ENCODE measurements at regions not wholly inside any gene's neighbourhood (a gene's known extent, or its start where the extent isn't known, plus 50 kb on each side); places are given as distances from the start of the nearest gene placed in this dataset.

DNA sequence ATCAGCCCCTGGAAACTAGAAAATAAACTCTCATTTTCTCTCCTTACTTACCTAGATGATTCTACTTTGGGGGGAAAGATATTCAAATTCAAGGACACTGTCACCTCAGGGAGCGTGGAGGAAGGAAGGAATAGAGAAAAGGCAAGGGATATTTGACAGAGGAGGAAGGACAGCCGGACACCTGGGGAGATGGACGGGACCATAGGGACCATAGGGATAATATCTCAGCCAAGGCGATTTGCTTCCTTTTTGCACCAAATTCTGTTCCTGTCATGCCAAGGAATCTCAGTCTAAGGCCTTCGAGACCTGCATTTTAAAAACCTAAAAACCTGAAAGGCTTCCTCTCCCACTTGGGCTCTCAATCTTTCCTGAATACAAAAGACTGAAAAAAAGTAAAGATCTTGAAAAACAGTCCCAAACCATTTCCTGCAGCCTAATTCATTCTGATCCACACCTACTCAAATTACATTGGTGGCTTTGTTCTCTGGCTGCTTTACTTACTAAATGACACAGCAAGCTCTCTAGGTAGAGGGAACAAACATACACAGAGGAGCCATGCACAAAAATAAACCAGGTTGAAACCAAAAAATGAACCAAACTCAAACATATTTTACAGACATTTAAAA is 73.9 kb upstream of the SLC24A5 start:
- DNase-seq (ENCODE audit: low read depth), result no peak

DNA sequence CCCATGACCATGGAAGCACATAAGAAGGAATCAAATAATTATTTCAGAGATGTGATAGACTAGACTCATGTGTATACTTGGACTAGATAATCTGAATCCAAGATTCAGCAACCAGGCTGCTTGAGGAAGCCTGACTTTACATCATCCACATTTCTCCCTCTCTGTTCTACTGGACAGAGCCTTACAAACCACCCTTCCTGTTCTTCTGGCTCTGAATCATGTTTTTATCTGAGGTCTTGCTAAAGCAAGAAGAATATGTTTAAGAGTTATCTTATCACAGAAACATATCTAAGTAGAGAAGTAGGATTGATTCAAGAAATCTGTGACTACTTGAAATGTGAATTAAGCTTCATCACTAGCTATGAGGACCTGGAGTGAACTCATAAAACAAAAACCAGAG is 71.1 kb upstream of the SLC24A5 start:
- no peak for DNase-seq (ENCODE audit: low read depth)

DNA sequence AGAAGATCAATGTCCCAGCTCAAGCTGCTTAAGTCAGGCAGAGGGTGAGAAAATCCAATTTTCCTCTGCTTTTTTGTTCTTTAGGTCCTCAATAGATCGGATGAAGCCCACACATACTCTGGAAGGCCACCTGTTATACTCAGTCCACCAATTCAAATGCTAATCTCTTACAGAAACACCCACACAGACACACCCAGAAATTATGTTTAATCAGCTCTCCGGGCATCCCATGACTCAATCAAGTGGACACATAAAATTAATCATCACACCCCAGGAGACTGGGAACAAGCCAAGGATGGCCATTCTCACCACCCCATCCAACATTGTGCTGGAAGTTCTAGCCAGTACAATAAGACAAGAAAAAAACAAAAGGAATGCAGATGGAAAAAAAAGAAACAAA is 67.8 kb upstream of the SLC24A5 start:
- no peak for DNase-seq (ENCODE audit: low read depth)

DNA sequence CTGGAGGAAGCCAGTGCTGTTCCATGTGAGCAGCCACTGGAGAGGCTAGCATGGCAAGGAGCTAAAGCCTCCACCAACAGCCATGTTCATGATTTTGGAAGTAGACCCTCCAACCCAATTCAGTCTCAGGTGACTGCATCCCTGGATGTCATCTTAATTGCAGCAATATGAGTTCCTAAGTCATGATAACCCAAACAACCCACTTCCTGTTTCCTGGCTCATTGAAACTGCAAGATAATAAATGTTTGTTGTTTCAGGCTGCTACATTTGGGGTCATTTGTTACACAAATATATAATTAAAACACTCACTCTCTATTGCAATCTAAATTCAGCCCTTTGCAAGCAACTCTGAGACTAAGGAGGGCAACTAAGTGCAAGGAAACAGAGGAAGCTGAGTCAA is 62.4 kb upstream of the SLC24A5 start:
- no peak for DNase-seq (ENCODE audit: low read depth)

GRCh38 chr15:48059791-48060190 is 61.0 kb upstream of the SLC24A5 start:
- no peak for DNase-seq (ENCODE audit: low read depth)

DNA sequence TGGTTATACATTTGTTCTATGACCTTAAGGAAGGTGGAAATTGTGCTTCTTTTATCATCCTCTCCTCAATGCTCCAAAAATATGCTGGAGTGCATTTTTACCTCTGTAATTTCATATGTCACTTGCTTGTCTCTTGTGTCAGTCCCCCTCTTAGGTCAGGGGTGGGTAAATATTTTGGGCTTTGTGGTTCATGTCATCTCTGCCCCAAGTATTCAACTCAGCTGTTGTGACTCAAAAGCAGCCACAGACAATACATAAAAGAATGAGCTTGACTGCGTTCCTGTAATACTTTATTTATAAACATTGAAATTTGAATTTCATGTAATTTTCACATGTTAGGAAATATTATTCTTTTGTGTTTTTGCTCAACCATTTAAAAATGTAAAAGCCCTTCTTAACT is 60.4 kb upstream of the SLC24A5 start:
- DNase-seq (ENCODE audit: low read depth), result no peak

DNA sequence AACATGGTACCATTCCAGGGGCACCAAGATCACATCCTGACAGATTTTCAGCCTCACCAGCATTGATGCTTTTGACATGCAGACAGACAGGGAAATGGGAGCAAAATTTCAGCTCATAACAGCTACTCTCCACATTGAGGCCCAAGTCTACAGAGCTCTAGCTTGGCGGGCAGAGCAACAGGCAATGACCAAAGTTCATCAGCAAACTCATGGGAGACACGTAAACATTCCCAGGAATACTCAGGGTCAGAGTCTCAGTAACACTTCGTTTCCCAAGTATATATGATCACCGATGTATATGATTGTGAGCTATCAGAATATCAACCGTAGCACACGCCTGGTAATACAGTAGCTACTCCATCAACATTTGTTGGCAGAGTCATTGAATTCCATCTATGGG is 59.2 kb upstream of the SLC24A5 start:
- DNase-seq (ENCODE audit: low read depth), result no peak

DNA sequence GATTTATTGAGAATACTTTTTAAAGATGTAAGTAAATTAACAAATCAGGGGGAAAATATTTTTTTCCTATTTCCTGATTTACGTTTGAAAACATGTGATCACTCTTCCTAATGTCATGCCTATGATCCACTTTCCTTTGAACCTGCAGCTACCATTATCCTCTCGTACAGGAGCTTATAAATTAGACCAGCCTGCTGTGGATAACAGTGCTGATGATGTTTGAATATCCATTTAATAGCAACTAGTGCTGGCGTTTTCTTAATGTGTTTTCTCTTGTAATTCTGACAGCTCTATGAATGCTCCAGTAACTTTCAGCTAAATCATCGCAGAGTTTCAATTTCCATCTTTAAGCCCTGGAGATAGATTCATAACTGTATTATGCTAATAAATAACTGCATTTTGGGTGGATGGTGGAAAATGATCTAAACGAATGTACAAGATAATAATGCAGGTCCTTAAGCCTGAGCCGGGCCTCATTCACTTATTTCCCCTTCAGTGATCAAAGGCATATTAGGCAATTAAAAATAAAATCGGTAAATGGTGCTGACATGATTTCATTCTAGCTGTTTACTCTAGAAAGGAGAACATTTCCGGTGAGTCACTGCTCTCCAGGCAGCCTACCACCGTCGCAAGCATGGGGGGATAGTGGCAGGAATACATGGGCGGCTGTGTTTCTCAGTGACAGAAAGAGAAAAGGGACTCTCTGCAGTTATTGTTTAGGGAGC is 58.5 kb upstream of the SLC24A5 start:
- no peak for DNase-seq (ENCODE audit: low read depth)

GRCh38 chr15:48063411-48063985 is 57.3 kb upstream of the SLC24A5 start:
- no peak for DNase-seq (ENCODE audit: low read depth)

- no peak for DNase-seq (ENCODE audit: low read depth)
Observed at GRCh38 chr15:48064421-48064820, 56.4 kb upstream of the SLC24A5 start.

DNA sequence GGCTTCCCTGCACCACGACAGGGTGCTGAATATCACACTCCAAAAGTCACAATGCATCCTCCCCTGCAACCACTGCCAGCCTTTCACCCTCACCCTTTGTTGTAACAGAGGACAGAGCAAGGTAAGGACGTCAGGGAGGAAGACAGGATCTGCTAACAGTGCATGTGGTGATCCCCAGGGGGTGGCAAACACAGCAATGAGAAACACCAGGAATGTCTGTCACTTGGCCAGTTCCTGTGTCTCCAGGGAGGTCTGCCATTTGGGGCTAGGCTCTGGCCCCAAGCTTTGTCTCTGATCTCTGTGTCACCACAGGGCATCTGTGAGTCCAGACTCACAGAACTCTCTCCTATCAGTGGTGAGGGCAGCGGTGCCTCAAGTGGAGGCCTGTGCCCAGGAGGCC is 54.3 kb upstream of the SLC24A5 start:
- no peak for DNase-seq (ENCODE audit: low read depth)
